AG08395 (cell line): ENCODE measurements at regions not wholly inside any gene's neighbourhood (a gene's known extent, or its start where the extent isn't known, plus 50 kb on each side); places are given as distances from the start of the nearest gene placed in this dataset.
"Not testable (repeated sequence)": the region's sequence is repeated elsewhere in the genome, so short reads cannot be mapped to it uniquely, and the experiment has no call there.

ENCODE experiments used
- DNase-seq: peaks from one replicate; pipeline ENCODE4 v3.0.0; 2012; ENCODE audit warnings: mixed read lengths, low spot score

GRCh38 chr15:20002560-20002959, 539.0 kb downstream of the GOLGA6L6 start:
- DNase-seq, result not testable (repeated sequence)

GRCh38 chr15:19996574-19997194, 544.9 kb downstream of the GOLGA6L6 start:
- DNase-seq, result not testable (repeated sequence)

GRCh38 chr15:19995296-19995695, 546.3 kb downstream of the GOLGA6L6 start:
- DNase-seq, result not testable (repeated sequence)

GRCh38 chr15:19992428-19992827, 549.2 kb downstream of the GOLGA6L6 start:
- DNase-seq, result no peak

- DNase-seq, result no peak
Measured at GRCh38 chr15:19988094-19988660, 553.4 kb downstream of the GOLGA6L6 start.

- DNase-seq, result no peak
Measured at GRCh38 chr15:19987389-19988048, 554.1 kb downstream of the GOLGA6L6 start.

GRCh38 chr15:19984101-19984500, 557.5 kb downstream of the GOLGA6L6 start:
- no peak for DNase-seq

- no peak for DNase-seq
Measured at GRCh38 chr15:19974998-19975397, 566.6 kb downstream of the GOLGA6L6 start.

GRCh38 chr15:19973718-19974117, 567.9 kb downstream of the GOLGA6L6 start:
- DNase-seq, result no peak

- not testable (repeated sequence) for DNase-seq
Measured at GRCh38 chr15:19972582-19972981, 569.0 kb downstream of the GOLGA6L6 start.

GRCh38 chr15:19965574-19965973, 576.0 kb downstream of the GOLGA6L6 start:
- DNase-seq, result not testable (repeated sequence)

GRCh38 chr15:19964480-19964879, 577.1 kb downstream of the GOLGA6L6 start:
- DNase-seq, result not testable (repeated sequence)

GRCh38 chr15:19956124-19956796, 585.3 kb downstream of the GOLGA6L6 start:
- no peak for DNase-seq

GRCh38 chr15:19944261-19944888, 597.2 kb downstream of the GOLGA6L6 start:
- no peak for DNase-seq

GRCh38 chr15:19943515-19943914, 598.1 kb downstream of the GOLGA6L6 start:
- DNase-seq, result no peak

- not testable (repeated sequence) for DNase-seq
Measured at GRCh38 chr15:19903281-19903680, 638.3 kb downstream of the GOLGA6L6 start.

- not testable (repeated sequence) for DNase-seq
Measured at GRCh38 chr15:19902388-19902787, 639.2 kb downstream of the GOLGA6L6 start.

GRCh38 chr15:19901414-19901813, 640.2 kb downstream of the GOLGA6L6 start:
- DNase-seq, result not testable (repeated sequence)

- no peak for DNase-seq
Measured at GRCh38 chr15:19899021-19899824, 642.4 kb downstream of the GOLGA6L6 start.

GRCh38 chr15:19888811-19889210, 652.8 kb downstream of the GOLGA6L6 start:
- not testable (repeated sequence) for DNase-seq

GRCh38 chr15:19844061-19844460, 697.5 kb downstream of the GOLGA6L6 start:
- DNase-seq, result not testable (repeated sequence)
